Stimulated activated CD4-positive, alpha-beta T cell treated with anti-CD3 and anti-CD28 coated beads, Interleukin-12 subunit alpha, Interleukin-12 subunit beta, amount 100 ng/mL, for 24 hours (primary cell): ENCODE measurements at regions not wholly inside any gene's neighbourhood (a gene's known extent, or its start where the extent isn't known, plus 50 kb on each side); places are given as distances from the start of the nearest gene placed in this dataset.

Experiments used
- DNase-seq, 2 experiments: peaks; one replicate each; pipeline ENCODE4 v3.0.0-alpha.2; 2020; ENCODE audit warnings: low read depth in 2 of 2

GRCh38 chr18:11322006-11322405 is 172.6 kb upstream of the PIEZO2 start:
- DNase-seq, result no peak

- no peak for DNase-seq
Observed at GRCh38 chr18:11320986-11321385, 171.6 kb upstream of the PIEZO2 start.

- DNase-seq, result no peak
Observed at GRCh38 chr18:11316546-11316945, 167.2 kb upstream of the PIEZO2 start.

GRCh38 chr18:11310476-11311086 is 161.2 kb upstream of the PIEZO2 start:
- DNase-seq, result peak in 1 of 2 experiments; percentile 29

GRCh38 chr18:11309172-11309571 is 159.8 kb upstream of the PIEZO2 start:
- no peak for DNase-seq

- DNase-seq, result no peak
Observed at GRCh38 chr18:11308499-11308898, 159.1 kb upstream of the PIEZO2 start.

- DNase-seq, result no peak
Observed at GRCh38 chr18:11307716-11308115, 158.3 kb upstream of the PIEZO2 start.

GRCh38 chr18:11305507-11305906 is 156.1 kb upstream of the PIEZO2 start:
- DNase-seq, result no peak

- no peak for DNase-seq
Observed at GRCh38 chr18:11304928-11305327, 155.6 kb upstream of the PIEZO2 start.

- no peak for DNase-seq
Observed at GRCh38 chr18:11296946-11297345, 147.6 kb upstream of the PIEZO2 start.

GRCh38 chr18:11293794-11294193 is 144.4 kb upstream of the PIEZO2 start:
- DNase-seq, result no peak

GRCh38 chr18:11290786-11291185 is 141.4 kb upstream of the PIEZO2 start:
- DNase-seq, result no peak

GRCh38 chr18:11289248-11289647 is 139.9 kb upstream of the PIEZO2 start:
- no peak for DNase-seq

GRCh38 chr18:11288401-11288800 is 139.0 kb upstream of the PIEZO2 start:
- DNase-seq, result no peak

- DNase-seq, result no peak
Observed at GRCh38 chr18:11286431-11286830, 137.1 kb upstream of the PIEZO2 start.

- no peak for DNase-seq
Observed at GRCh38 chr18:11284811-11285210, 135.4 kb upstream of the PIEZO2 start.

GRCh38 chr18:11284349-11284748 is 135.0 kb upstream of the PIEZO2 start:
- no peak for DNase-seq

- DNase-seq, result no peak
Observed at GRCh38 chr18:11283479-11284161, 134.3 kb upstream of the PIEZO2 start.

- DNase-seq, result no peak
Observed at GRCh38 chr18:11279461-11279860, 130.1 kb upstream of the PIEZO2 start.

GRCh38 chr18:11276678-11277077 is 127.3 kb upstream of the PIEZO2 start:
- no peak for DNase-seq

GRCh38 chr18:11274144-11274794 is 124.9 kb upstream of the PIEZO2 start:
- no peak for DNase-seq

- DNase-seq, result no peak
Observed at GRCh38 chr18:11272516-11272915, 123.1 kb upstream of the PIEZO2 start.

GRCh38 chr18:11271954-11272353 is 122.6 kb upstream of the PIEZO2 start:
- no peak for DNase-seq
